Activated CD4-positive, alpha-beta T cell treated with anti-CD3 and anti-CD28 coated beads, Interleukin-2, amount 10 ng/mL, durations not matched to agents 24 days and 14 days (primary cell): ENCODE measurements at regions not wholly inside any gene's neighbourhood (a gene's known extent, or its start where the extent isn't known, plus 50 kb on each side); places are given as distances from the start of the nearest gene placed in this dataset.
"Not testable (repeated sequence)": the region's sequence is repeated elsewhere in the genome, so short reads cannot be mapped to it uniquely, and the experiment has no call there.

Experiments used
- DNase-seq: peaks from one replicate; pipeline ENCODE4 v3.0.0; 2022
- H3K27ac Mint-ChIP-seq: one replicate; pipeline ENCODE4 v1.8.0; 2022; ENCODE audit warnings: mild to moderate bottlenecking, mixed read lengths
- H3K27me3 Mint-ChIP-seq: one replicate; pipeline ENCODE4 v1.8.0; 2022; ENCODE audit warnings: mixed read lengths
- H3K36me3 Mint-ChIP-seq: one replicate; pipeline ENCODE4 v1.8.0; 2022; ENCODE audit warnings: low read depth, mild to moderate bottlenecking, mixed read lengths
- H3K4me1 Mint-ChIP-seq: one replicate; pipeline ENCODE4 v1.8.0; 2021; ENCODE audit warnings: mixed read lengths
- H3K4me3 Mint-ChIP-seq: one replicate; pipeline ENCODE4 v1.8.0; 2022; ENCODE audit warnings: mild to moderate bottlenecking, moderate library complexity, mixed read lengths
- H3K9me3 Mint-ChIP-seq: one replicate; pipeline ENCODE4 v1.8.0; 2021; ENCODE audit warnings: mixed read lengths
- intact Hi-C: fragments of 100-400 bp; cut with micrococcal nuclease; formaldehyde crosslinking; loops from one replicate; pipeline ENCODE4 v1.15.1; 2023

DNA sequence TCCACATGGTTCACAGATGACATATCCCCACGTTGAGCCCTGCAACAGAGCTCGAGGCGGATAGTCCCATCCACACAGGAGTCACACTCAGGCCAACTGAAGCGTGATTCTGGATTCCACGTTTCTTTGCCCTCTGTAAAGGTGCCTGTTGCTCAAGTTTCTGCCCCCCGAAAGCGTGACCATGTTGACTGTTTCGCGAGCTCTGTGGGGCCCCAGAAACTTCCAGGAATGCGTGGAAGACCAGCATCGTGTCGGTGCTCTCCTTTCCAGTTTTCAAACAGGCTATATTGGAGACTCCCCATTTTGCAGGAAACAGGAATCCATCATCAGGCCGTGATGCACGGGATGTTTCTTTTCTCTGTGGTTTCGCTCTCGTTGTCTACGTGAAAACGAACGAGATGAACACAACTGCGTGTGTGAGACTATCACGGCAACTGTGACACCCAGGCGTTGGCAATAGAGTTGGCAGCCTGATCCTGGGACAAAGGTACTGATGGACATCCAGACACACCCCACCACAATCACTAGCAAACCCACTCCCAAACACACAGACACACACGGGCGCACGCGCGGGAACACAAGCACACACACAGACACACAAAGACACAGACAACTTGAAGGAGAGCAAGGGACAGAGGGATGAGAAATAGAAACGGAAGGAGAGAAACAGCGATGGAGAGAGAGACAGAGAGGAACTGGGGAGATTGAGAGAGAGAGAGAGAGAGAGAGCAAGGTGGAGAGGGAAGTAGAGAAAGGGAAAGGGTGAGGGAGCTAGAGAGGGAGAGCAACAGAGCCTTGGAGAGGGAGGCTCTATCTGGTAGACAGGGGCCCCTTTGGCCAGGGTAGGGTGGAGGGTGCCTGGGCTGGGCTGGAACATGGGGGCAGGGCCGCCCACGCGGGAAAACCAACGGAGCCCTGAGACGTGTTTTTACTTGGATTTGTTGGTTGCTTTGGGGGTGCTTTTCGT is 1609.3 kb downstream of the SPATA31A7 start:
- peak; percentile 86 for DNase-seq
- Mint-ChIP-seq H3K4me3 (peak overlapping the region; percentile 77), H3K27me3 (peaks cover 35% of the 10 kb centered on the region), H3K4me1 (peaks cover 29% of the 10 kb centered on the region), H3K27ac (peak overlapping the region; percentile 67), H3K36me3 (peaks cover 12% of the 10 kb centered on the region)
- intact Hi-C loops, H3K9me3 Mint-ChIP-seq: not testable (repeated sequence)

DNA sequence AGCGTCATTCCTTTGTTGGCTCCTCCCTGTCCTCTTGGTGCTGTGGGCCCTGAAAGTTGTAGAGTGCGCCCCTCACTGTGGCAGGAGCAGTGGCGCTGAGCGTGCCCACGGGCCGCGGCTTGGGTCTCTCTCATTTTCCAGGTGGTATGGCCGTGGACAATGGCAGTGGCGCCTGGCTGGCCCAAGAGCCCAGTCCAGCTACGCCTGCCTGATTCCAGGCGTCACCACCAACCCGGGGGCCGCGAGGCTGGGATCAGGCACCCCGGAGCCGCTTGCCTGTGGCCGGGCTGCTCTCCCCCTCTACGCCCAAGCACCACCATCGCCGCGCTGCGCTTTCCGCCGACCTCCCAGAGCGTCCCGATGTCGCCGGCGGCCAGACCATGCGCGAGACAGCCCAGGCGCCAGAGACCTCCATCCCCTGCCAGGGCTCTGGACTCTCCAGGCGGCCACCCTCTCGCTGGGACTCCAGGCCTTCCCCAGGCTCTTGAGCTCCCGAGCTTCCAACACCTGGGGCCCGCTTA is 1610.1 kb downstream of the SPATA31A7 start:
- H3K27ac Mint-ChIP-seq, intact Hi-C loops, H3K9me3 Mint-ChIP-seq: not testable (repeated sequence)
- peak; percentile 76 for DNase-seq
- H3K4me3 Mint-ChIP-seq, result peak overlapping the region; percentile 77
- peaks cover 43% of the 10 kb centered on the region for H3K27me3 Mint-ChIP-seq
- H3K36me3 Mint-ChIP-seq, result peaks cover 12% of the 10 kb centered on the region
- peaks cover 29% of the 10 kb centered on the region for H3K4me1 Mint-ChIP-seq

DNA sequence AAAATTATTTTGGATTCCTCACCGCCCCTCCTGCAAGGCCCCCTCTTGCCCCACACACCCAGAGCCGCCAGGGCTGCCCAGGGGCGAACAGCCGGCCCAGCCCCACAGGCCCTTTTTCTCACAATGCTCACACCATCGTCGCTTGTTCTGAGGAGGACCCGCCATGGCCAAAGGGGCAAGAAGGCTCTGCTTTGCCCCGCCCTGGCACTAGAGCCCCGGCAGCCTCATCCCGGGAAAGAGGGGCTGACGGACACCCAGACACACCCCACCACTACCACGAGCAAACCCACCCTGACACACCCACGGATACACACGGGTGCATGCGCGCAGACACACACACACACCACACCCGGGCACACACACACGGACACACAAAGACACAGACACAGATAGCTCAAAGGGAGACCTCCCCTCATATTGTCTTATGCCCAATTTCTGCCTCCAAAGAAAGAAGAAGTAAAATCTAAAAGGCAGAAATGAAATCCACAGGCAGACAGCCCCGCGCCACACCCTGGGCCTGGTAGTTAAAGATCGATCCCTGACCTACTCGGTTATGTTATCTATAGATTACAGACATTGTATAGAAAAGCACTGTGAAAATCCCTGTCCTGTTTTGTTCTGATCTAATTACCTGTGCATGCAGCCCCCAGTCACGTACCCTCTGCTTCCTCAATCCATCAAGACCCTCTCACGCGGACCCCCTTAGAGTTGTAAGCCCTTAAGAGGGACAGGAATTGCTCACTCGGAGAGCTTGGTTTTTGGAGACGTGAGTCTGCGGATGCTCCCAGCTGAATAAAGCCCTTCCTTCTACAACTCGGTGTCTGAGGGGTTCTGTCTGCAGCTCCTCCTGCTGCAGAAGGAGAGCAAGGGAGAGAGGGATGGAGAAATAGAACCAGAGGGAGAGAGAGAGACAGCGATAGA is 1610.9 kb downstream of the SPATA31A7 start:
- Mint-ChIP-seq H3K4me1 (peaks cover 29% of the 10 kb centered on the region), H3K36me3 (peaks cover 12% of the 10 kb centered on the region), H3K4me3 (peak overlapping the region; percentile 77), H3K27me3 (peaks cover 49% of the 10 kb centered on the region), H3K27ac (peak overlapping the region; percentile 21)
- intact Hi-C loops, H3K9me3 Mint-ChIP-seq: not testable (repeated sequence)
- DNase-seq, result peak; percentile 82

DNA sequence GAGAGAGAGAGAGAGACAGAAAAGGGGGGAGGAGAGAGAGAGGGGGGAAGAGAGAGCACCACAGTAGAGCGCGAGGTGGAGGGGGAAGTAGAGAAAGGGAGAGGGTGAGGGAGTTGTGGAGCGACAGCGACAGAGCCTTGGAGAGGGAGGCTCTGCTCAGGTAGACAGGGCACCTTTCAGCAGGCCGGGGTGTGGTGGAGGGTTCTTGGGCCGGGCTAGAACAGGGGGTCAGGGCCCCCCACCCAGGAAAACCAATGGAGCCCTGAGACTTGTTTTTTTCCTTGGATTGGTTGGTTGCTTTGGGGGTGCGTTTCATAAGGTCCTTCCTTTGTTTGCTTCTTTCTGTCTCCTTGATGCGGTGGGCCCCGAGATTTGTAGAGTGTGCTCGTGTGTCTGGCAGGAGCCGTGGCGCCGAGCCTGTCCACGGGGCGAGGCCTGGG is 1611.6 kb downstream of the SPATA31A7 start:
- Mint-ChIP-seq H3K36me3 (peaks cover 12% of the 10 kb centered on the region), H3K27ac (peak overlapping the region; percentile 17), H3K4me1 (peaks cover 29% of the 10 kb centered on the region), H3K27me3 (peaks cover 52% of the 10 kb centered on the region), H3K4me3 (peak overlapping the region; percentile 77)
- peak; percentile 76 for DNase-seq
- intact Hi-C loops, H3K9me3 Mint-ChIP-seq: not testable (repeated sequence)

DNA sequence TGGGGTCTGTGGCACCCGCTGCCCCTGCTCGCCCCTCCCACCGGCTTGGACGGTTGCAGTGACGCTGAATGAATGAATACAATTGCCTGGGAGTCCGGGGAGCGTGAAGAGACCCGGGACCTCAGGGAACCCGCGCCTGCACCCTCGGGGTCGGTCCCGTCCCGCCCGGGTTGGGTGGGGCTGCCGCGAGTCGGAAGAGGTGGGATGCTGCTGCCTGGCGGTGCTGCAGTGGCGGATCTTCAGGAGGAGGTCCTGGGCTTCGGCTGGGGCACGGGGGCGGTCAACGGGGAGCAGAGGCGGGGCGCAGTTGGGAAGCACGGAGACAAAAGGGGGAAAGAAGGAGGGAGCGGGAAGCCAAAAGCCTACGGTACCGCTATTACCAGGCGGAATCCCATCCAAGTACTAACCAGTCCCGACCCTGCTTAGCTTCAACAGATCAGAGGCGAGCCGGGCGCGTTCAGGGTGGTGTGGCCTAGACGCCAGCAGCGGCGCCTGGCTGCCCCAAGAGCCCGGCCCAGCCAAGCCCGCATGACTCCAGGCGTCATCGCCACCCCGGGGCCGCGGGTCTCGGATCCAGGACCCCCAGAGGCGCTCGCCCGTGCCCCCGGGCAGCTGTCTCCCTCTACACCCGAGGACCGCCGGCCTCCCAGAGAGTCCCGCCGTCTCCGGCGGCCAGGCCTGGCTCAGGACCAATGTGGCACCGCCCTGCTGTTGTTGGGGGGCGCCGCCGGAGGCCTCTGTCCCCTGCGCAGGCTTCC is 1612.3 kb downstream of the SPATA31A7 start:
- DNase-seq, result peak; percentile 92
- Mint-ChIP-seq H3K27me3 (peaks cover 53% of the 10 kb centered on the region), H3K27ac (peak overlapping the region; percentile 79), H3K36me3 (peaks cover 12% of the 10 kb centered on the region), H3K4me1 (peaks cover 29% of the 10 kb centered on the region), H3K4me3 (peak overlapping the region; percentile 77)
- H3K9me3 Mint-ChIP-seq, intact Hi-C loops: not testable (repeated sequence)

DNA sequence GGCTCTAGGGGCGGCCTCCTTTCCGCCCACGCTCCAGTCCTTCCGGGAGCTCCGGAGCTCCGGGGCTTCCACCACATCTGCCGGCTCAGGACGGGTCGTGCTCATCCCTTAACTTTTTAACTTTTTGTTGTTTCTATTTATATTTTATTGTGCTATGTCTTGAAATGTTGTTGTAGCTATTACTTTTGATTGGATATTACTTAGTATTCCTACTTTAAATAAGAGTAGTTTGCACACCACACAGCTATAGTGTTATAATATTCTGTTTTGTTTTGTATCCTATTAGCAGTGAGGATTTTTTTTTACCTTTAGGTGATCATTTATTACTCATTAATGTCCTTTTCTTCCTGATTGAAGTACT is 1612.9 kb downstream of the SPATA31A7 start:
- DNase-seq, intact Hi-C loops, H3K9me3 Mint-ChIP-seq: not testable (repeated sequence)
- Mint-ChIP-seq H3K27me3 (peaks cover 53% of the 10 kb centered on the region), H3K4me3 (peak overlapping the region; percentile 77), H3K27ac (peak overlapping the region; percentile 43), H3K36me3 (peaks cover 12% of the 10 kb centered on the region), H3K4me1 (peaks cover 29% of the 10 kb centered on the region)

DNA sequence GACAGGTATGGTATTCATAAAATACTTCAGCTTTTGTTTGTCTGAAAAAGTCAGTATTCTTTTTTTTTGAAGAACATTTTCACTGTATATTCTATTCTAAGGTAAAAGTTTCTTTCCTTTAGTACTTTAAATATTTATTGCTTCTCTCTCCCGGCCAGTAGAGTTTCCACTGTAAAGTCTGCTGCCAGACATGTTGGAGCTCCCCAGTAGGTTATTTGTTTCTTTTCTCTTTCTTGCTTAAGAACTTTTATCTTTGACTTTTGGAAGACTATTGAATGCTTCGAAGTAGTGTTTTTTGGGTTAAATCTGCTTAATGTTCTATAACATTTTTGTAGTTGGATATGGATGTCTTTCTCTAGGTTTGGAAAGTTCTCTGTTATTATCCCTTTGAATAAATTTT is 1613.3 kb downstream of the SPATA31A7 start:
- Mint-ChIP-seq H3K36me3 (peaks cover 12% of the 10 kb centered on the region), H3K27me3 (peaks cover 56% of the 10 kb centered on the region), H3K4me1 (peaks cover 31% of the 10 kb centered on the region), H3K4me3 (peak overlapping the region; percentile 77), H3K27ac (peak overlapping the region; percentile 1)
- DNase-seq, result peak; percentile 61
- H3K9me3 Mint-ChIP-seq, intact Hi-C loops: not testable (repeated sequence)

DNA sequence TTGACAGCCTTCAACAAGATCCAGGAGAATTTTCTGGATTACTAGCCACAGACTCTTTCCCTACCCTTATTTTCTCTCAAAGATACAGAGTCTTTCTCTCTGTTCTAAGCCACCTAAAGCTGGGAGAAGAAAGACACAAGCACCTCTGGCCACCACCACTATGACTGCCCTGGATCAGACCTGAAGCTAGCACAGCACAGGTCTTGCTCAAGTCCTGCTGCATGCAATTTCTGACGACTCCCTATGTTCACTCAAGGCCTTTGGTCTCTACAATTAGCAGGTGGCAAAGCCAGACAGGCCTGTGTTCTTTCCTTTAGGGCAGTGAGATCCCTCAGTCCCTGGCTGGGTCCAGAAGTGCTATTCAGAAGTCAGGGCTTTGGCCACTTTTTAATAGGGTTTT is 1614.5 kb downstream of the SPATA31A7 start:
- intact Hi-C loops, H3K4me3 Mint-ChIP-seq, H3K9me3 Mint-ChIP-seq, H3K36me3 Mint-ChIP-seq, H3K27ac Mint-ChIP-seq: not testable (repeated sequence)
- Mint-ChIP-seq H3K4me1 (peaks cover 25% of the 10 kb centered on the region), H3K27me3 (peaks cover 55% of the 10 kb centered on the region)
- peak; percentile 63 for DNase-seq

DNA sequence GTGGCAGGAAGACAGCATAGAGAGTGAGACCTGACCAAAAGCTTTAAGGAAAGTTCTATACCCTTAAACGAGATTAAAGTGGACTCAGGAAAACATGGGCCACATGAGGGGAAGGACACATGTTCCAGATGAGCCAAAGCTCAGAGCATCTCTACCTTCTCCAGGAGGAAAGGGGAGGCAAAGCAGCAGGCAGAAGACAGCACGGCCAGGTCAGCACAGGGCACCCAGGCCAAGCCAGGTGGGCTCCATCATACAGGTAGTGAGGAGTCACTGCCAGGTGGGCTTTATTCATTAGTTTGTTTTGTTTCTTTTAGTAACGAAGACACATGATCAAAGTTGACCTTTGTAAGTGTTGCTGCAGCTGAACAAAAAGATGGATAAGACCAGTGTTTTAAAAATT is 1617.6 kb downstream of the SPATA31A7 start:
- H3K4me1 Mint-ChIP-seq, H3K36me3 Mint-ChIP-seq, H3K9me3 Mint-ChIP-seq, intact Hi-C loops, H3K27ac Mint-ChIP-seq, H3K4me3 Mint-ChIP-seq: not testable (repeated sequence)
- DNase-seq, result peak; percentile 56
- H3K27me3 Mint-ChIP-seq, result peaks cover 40% of the 10 kb centered on the region

DNA sequence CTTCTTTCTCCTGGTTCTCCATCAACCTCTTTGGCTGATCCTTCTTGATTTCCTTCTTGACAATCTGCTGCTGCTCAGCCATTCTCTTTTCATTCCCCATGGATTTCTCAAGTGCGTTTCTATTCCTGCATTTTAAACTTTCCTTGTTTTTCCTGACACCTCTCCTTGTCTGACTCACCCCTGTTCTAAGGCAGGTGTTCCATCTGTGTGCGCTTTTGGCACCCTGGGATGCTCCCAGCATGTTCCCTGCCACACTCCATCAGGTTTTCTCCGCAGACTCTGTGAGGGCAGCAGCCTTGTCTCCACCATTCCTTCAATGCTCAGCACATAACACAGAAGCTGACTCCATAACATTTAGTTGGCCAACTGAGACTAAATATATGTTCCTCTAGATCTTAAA is 1618.2 kb downstream of the SPATA31A7 start:
- peak; percentile 53 for DNase-seq
- intact Hi-C loops, H3K27ac Mint-ChIP-seq, H3K4me1 Mint-ChIP-seq, H3K9me3 Mint-ChIP-seq, H3K4me3 Mint-ChIP-seq, H3K36me3 Mint-ChIP-seq: not testable (repeated sequence)
- H3K27me3 Mint-ChIP-seq, result peaks cover 41% of the 10 kb centered on the region

DNA sequence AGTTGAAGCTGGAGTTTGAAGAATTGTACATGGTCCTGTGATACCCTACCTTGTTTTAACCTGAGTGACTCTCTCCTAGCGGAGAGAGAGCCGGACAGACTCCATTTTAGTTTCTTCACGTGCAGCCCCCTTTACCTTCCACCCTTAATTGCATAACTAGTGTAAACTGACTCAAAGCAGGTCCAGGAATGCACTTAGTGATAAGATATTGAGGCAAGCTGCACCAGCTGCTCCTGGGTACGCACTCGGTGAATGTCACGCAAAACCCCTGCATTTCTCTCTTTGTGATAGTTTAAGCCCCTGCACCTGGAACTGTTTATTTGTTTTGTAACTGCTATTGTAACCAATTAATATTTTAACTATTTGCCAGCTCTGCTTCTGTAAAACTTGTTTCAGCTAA is 1620.5 kb downstream of the SPATA31A7 start:
- intact Hi-C loops, H3K4me1 Mint-ChIP-seq, H3K9me3 Mint-ChIP-seq, H3K36me3 Mint-ChIP-seq, H3K27ac Mint-ChIP-seq, H3K4me3 Mint-ChIP-seq: not testable (repeated sequence)
- peak; percentile 53 for DNase-seq
- peaks cover 37% of the 10 kb centered on the region for H3K27me3 Mint-ChIP-seq

DNA sequence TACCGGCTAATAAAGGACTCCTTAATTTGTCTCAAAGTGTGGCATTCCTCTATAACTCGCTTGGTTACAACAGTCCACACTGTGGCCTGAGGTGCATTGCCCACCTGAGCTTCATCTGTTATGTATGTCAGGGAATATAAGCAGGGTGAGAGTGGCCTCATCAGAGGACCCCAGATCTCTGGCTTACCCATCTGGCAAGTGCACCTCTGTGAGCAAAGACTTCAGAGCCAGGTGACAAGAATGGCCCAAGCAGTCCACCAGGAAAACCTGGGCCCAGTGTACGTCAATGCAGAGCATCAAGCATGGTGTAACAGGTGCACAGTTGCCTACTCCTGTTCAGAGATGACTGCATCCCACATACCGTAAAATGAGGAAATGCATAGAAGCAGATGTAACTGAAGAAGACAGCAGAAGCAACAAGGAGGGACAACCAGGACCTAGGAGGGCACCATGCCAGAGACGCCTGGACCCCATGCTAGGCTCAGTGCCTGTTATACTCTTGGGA is 1621.0 kb downstream of the SPATA31A7 start:
- intact Hi-C loops, H3K36me3 Mint-ChIP-seq, H3K9me3 Mint-ChIP-seq, H3K27ac Mint-ChIP-seq, H3K4me3 Mint-ChIP-seq, H3K4me1 Mint-ChIP-seq: not testable (repeated sequence)
- DNase-seq, result peak; percentile 60
- H3K27me3 Mint-ChIP-seq, result peaks cover 32% of the 10 kb centered on the region

DNA sequence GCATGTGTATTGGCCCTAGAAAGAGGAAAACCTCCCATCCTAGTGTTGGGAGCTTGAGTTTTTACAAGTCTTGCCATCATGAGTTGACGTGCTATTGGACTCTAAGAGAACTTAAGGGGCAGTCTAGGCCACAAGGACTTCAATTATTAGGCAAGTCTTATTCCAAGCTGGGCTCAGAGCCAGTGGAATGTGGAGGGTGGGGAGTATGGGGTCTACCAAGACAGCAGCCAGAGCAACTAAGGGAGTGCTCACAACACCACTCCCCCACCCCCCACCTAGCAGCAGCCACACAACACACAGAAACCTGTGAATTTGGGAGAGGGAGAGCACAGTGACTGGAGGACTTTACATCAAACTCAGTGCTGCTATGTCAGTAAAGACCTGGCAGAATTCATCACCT is 1625.6 kb downstream of the SPATA31A7 start:
- H3K9me3 Mint-ChIP-seq, H3K4me1 Mint-ChIP-seq, intact Hi-C loops, H3K36me3 Mint-ChIP-seq, H3K27ac Mint-ChIP-seq, H3K4me3 Mint-ChIP-seq: not testable (repeated sequence)
- DNase-seq, result peak; percentile 59
- H3K27me3 Mint-ChIP-seq, result peaks cover 32% of the 10 kb centered on the region
